HCT116 (cell line): ENCODE measurements at regions not wholly inside any gene's neighbourhood (a gene's known extent, or its start where the extent isn't known, plus 50 kb on each side); places are given as distances from the start of the nearest gene placed in this dataset.

ENCODE experiments used
- ATAC-seq: fragments of 200-7000 bp; cut with Tn5 transposase; 2 replicates; pipeline ENCODE4 v1.9.1; 2020; ENCODE audit warnings: mild to moderate bottlenecking, moderate library complexity
- BruUV-seq: library from RNA; stranded (reverse); fragments of 400-500 nt; replicated peaks from 2 replicates; lab custom pipeline; 2021; lab: Mats Ljungman, UMichigan
- CTCF ChIA-PET: fragments of 300-600 bp; sonication (Branson Sonifier 250); formaldehyde crosslinking; loops from one replicate; lab custom pipeline; 2021; ENCODE audit warnings: antibody characterized with exemption; lab: Charles Lee
- POLR2A ChIA-PET: fragments of 300-600, 350-600 bp; sonication (Branson Sonifier 250); formaldehyde crosslinking; loops from one replicate; lab custom pipeline; 2021; ENCODE audit warnings: antibody characterized with exemption; lab: Charles Lee
- RAD21 ChIA-PET, 2 experiments: fragments of 300-600 bp; sonication (Branson Sonifier 250); formaldehyde crosslinking; loops; one replicate each; lab custom pipeline; 2023; ENCODE audit warnings: low total read pairs in 2 of 2; ENCODE audit not compliant: uncharacterized antibody in 2 of 2, unreplicated experiment in 2 of 2, low non-redundant PET in 1 of 2; lab: Charles Lee
- DNase-seq: peaks from one replicate; pipeline ENCODE4 v3.0.0-alpha.2; 2010; ENCODE audit warnings: low read depth, low spot score
- H2AFZ ChIP-seq: fragments of 200-600 bp; shearing (Covaris generic), sonication (generic); 2 replicates; pipeline ENCODE4 v1.6.1; 2017; ENCODE audit warnings: low read depth, mixed run types, mixed read lengths, antibody characterized with exemption, low read length; ENCODE audit not compliant: poor library complexity, severe bottlenecking
- H3K27ac ChIP-seq: 2 replicates; pipeline ENCODE4 v1.5.1; 2012; ENCODE audit warnings: low read depth, low read length
- H3K27me3 ChIP-seq: fragments of 200-600 bp; sonication (generic); 2 replicates; pipeline ENCODE4 v1.6.1; 2016; ENCODE audit warnings: mixed run types, low read length, mixed read lengths; ENCODE audit not compliant: insufficient read depth
- H3K36me3 ChIP-seq, 2 experiments: fragments of 200-500 bp in 1 of 2; fragments of 200-600 bp in 1 of 2; sonication (Bioruptor generic) in 1 of 2; sonication (generic) in 1 of 2; 2 replicates each; pipeline versions ENCODE4 v1.5.1 to v1.6.1; 2014 to 2016; ENCODE audit warnings: low read length in 2 of 2, inconsistent platforms in 1 of 2, mixed read lengths in 1 of 2, mixed run types in 1 of 2; ENCODE audit not compliant: insufficient read depth in 2 of 2, control insufficient read depth in 1 of 2
- H3K4me1 ChIP-seq, 2 experiments: fragments of 200-600 bp in 1 of 2; sonication (generic) in 1 of 2; 2 replicates each; pipeline versions ENCODE4 v1.5.1 to v1.6.1; 2012 to 2017; ENCODE audit warnings: low read length in 2 of 2, inconsistent platforms in 1 of 2, mild to moderate bottlenecking in 1 of 2, mixed read lengths in 1 of 2, mixed run types in 1 of 2, moderate library complexity in 1 of 2; ENCODE audit not compliant: insufficient read depth in 2 of 2, control insufficient read depth in 1 of 2
- H3K4me2 ChIP-seq: fragments of 200-600 bp; sonication (generic); 2 replicates; pipeline ENCODE4 v1.6.1; 2017; ENCODE audit warnings: mixed run types, low read length, mixed read lengths
- H3K4me3 ChIP-seq, 2 experiments: fragments of 200-600 bp in 1 of 2; sonication (generic) in 1 of 2; replicated peaks in 1 of 2; 2 replicates each; pipeline ENCODE4 v1.5.1; 2011 to 2016; ENCODE audit warnings: low read length in 2 of 2, control low read depth in 1 of 2, low read depth in 1 of 2, mild to moderate bottlenecking in 1 of 2, mixed read lengths in 1 of 2, mixed run types in 1 of 2
- H3K79me2 ChIP-seq: fragments of 200-600 bp; sonication (generic); 2 replicates; pipeline ENCODE4 v1.6.1; 2017; ENCODE audit warnings: mild to moderate bottlenecking, mixed run types, low read length, moderate library complexity, mixed read lengths; ENCODE audit not compliant: insufficient read depth
- H3K9ac ChIP-seq: fragments of 200-600 bp; sonication (generic); 2 replicates; pipeline ENCODE4 v1.6.1; 2016; ENCODE audit warnings: low read length, mixed read lengths
- H3K9me2 ChIP-seq: fragments of 200-600 bp; sonication (generic), shearing (Covaris generic); 2 replicates; pipeline ENCODE4 v1.6.1; 2017; ENCODE audit warnings: mixed run types, mild to moderate bottlenecking, moderate library complexity; ENCODE audit not compliant: insufficient read depth
- H3K9me3 ChIP-seq, 2 experiments: fragments of 200-500 bp in 1 of 2; fragments of 200-600 bp in 1 of 2; sonication (Bioruptor generic) in 1 of 2; sonication (generic) in 1 of 2; 2 replicates each; pipeline ENCODE4 v1.6.1; 2014 to 2017; ENCODE audit warnings: low read length in 2 of 2, mixed read lengths in 2 of 2, inconsistent platforms in 1 of 2, low read depth in 1 of 2, mild to moderate bottlenecking in 1 of 2, mixed run types in 1 of 2, moderate library complexity in 1 of 2; ENCODE audit not compliant: control insufficient read depth in 1 of 2, insufficient read depth in 1 of 2
- H4K20me1 ChIP-seq: fragments of 200-600 bp; sonication (generic), shearing (Covaris generic); 2 replicates; pipeline ENCODE4 v1.6.1; 2017; ENCODE audit warnings: mixed run types, mild to moderate bottlenecking, moderate library complexity; ENCODE audit not compliant: insufficient read depth
- CEBPB ChIP-seq: IDR thresholded peaks from 2 replicates; pipeline ENCODE4 v1.6.1; 2012; ENCODE audit warnings: low read depth
- CTCF ChIP-seq, 3 experiments: fragments of 200-600 bp in 1 of 3; sonication (generic) in 1 of 3; IDR thresholded peaks in 2 of 3; conservative IDR thresholded peaks in 1 of 3; 2 replicates each; pipeline ENCODE4 v1.5.1; 2012 to 2017; ENCODE audit warnings: low read depth in 2 of 3, low read length in 2 of 3, antibody characterized with exemption in 1 of 3, borderline replicate concordance in 1 of 3, control low read depth in 1 of 3, mild to moderate bottlenecking in 1 of 3, mixed read lengths in 1 of 3, mixed run types in 1 of 3, moderate library complexity in 1 of 3; ENCODE audit not compliant: insufficient read depth in 1 of 3
- EGR1 ChIP-seq: IDR thresholded peaks from 2 replicates; pipeline ENCODE4 v1.6.1; 2012; ENCODE audit warnings: low read depth
- POLR2A ChIP-seq: IDR thresholded peaks from 2 replicates; pipeline ENCODE4 v1.7.0; 2011; ENCODE audit warnings: borderline replicate concordance; ENCODE audit not compliant: insufficient read depth, insufficient read length; ENCODE audit errors: extremely low read depth
- SRF ChIP-seq: IDR thresholded peaks from 2 replicates; pipeline ENCODE4 v1.6.1; 2012; ENCODE audit warnings: low read depth
- TCF7L2 ChIP-seq: IDR thresholded peaks from 2 replicates; pipeline ENCODE4 v1.7.0; 2011; ENCODE audit warnings: borderline replicate concordance, inconsistent platforms; ENCODE audit not compliant: insufficient read depth, insufficient read length; ENCODE audit errors: extremely low read depth
- intact Hi-C: fragments of 100-400 bp; cut with micrococcal nuclease; formaldehyde crosslinking; loops from 2 replicates; pipeline ENCODE4 v1.10.0; 2022

- peaks cover 17 to 21% of the 10 kb centered on the region in 2 experiments for H3K4me1 ChIP-seq
- no peaks in the 10 kb centered on the region for H3K9me2 ChIP-seq
- ATAC-seq (no peak), DNase-seq (no peak)
- H3K27ac ChIP-seq, result no peak overlapping the region
- intact Hi-C loops, result no loop called here
- no peaks in the 10 kb centered on the region for H3K79me2 ChIP-seq
- no TSS peak for BruUV-seq
- H2AFZ ChIP-seq, result no peak overlapping the region
- H3K36me3 ChIP-seq, result no peaks in the 10 kb centered on the region
- H3K9me3 ChIP-seq, result no peaks in the 10 kb centered on the region
- no peaks in the 10 kb centered on the region for H4K20me1 ChIP-seq
- ChIA-PET POLR2A (interaction anchor here (0.6 kb wide), 1 partner anchor 265 kb away, joined by 3 read pairs; no protein-coding TSS in a partner anchor), CTCF (interaction anchor here (0.7 to 1.9 kb wide), 20 partner anchors 12 to 473 kb away, joined by 3 to 14 read pairs (median 4); no protein-coding TSS in a partner anchor), RAD21 (interaction anchor here in 1 of 2 experiments (0.7 to 1.7 kb wide), 5 partner anchors 12 to 82 kb away, joined by 3 to 5 read pairs (median 4); no protein-coding TSS in a partner anchor)
- no peak overlapping the region for H3K9ac ChIP-seq
- H3K27me3 ChIP-seq, result no peaks in the 10 kb centered on the region
- no peak overlapping the region for H3K4me2 ChIP-seq
- H3K4me3 ChIP-seq, result no peak overlapping the region
- TF ChIP-seq CEBPB (no peak), CTCF (IDR thresholded peaks at IDR 0.05 in 2 of 3, conservative IDR thresholded peaks at IDR 0.05 in 1 of 3; ENCODE audit: borderline replicate concordance in 1 of 3, insufficient read depth in 1 of 3, low read depth in 2 of 3, low read length in 2 of 3) (no peak), SRF (no peak), POLR2A (no peak), EGR1 (no peak), TCF7L2 (no peak)
Observed at GRCh38 chr16:85346404-85347212, 234.3 kb upstream of the CIBAR2 start.
